D721Med (cell line): ENCODE measurements at regions not wholly inside any gene's neighbourhood (a gene's known extent, or its start where the extent isn't known, plus 50 kb on each side); places are given as distances from the start of the nearest gene placed in this dataset.

Experiments
- DNase-seq: peaks from one replicate; pipeline ENCODE4 v3.0.0; 2011; ENCODE audit warnings: low spot score; ENCODE audit not compliant: insufficient read length
- FAIRE-seq: peaks from 2 replicates; lab custom pipeline; 2011; peaks lifted over from hg19 to GRCh38; lab: Jason Lieb, UNC
- TF ChIP-seq, protein P1 (sequence below): IDR thresholded peaks from 2 replicates; pipeline ENCODE4 v1.5.1; 2012; ENCODE audit warnings: mild to moderate bottlenecking, control low read depth; ENCODE audit not compliant: insufficient read depth; ENCODE audit errors: missing control alignments

DNA sequence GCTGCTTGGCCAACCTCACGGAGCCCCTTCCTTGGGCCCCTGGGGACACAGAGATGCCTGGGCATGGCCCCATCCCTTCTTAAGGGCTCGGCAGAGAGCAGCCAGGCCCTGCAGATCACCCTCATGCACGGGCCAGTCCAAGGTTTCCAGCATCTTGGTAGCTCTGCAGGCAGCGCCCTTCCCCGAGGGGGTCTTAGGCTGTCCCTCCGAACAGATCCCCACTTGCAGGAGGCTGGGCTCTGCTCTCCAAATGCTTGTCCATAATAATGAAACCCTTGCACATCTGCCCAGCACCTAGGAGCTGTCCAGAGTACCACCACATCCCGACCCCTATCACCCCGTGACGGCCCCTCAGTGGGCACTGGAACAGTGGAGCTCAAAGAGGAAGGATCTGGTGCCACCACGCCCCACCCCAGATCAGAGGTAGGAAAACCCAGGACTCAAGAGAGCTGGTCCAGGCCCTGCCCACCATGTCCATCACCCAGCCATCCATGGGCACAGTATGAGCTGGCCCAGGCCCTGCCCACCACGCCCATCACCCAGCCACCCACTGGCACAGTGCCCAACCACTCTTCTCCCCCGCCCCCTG is 92.5 kb upstream of the PRR5 start:
- DNase-seq (no peak), FAIRE-seq (no peak)
- TF ChIP-seq, protein P1, sequence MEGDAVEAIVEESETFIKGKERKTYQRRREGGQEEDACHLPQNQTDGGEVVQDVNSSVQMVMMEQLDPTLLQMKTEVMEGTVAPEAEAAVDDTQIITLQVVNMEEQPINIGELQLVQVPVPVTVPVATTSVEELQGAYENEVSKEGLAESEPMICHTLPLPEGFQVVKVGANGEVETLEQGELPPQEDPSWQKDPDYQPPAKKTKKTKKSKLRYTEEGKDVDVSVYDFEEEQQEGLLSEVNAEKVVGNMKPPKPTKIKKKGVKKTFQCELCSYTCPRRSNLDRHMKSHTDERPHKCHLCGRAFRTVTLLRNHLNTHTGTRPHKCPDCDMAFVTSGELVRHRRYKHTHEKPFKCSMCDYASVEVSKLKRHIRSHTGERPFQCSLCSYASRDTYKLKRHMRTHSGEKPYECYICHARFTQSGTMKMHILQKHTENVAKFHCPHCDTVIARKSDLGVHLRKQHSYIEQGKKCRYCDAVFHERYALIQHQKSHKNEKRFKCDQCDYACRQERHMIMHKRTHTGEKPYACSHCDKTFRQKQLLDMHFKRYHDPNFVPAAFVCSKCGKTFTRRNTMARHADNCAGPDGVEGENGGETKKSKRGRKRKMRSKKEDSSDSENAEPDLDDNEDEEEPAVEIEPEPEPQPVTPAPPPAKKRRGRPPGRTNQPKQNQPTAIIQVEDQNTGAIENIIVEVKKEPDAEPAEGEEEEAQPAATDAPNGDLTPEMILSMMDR = no peak

DNA sequence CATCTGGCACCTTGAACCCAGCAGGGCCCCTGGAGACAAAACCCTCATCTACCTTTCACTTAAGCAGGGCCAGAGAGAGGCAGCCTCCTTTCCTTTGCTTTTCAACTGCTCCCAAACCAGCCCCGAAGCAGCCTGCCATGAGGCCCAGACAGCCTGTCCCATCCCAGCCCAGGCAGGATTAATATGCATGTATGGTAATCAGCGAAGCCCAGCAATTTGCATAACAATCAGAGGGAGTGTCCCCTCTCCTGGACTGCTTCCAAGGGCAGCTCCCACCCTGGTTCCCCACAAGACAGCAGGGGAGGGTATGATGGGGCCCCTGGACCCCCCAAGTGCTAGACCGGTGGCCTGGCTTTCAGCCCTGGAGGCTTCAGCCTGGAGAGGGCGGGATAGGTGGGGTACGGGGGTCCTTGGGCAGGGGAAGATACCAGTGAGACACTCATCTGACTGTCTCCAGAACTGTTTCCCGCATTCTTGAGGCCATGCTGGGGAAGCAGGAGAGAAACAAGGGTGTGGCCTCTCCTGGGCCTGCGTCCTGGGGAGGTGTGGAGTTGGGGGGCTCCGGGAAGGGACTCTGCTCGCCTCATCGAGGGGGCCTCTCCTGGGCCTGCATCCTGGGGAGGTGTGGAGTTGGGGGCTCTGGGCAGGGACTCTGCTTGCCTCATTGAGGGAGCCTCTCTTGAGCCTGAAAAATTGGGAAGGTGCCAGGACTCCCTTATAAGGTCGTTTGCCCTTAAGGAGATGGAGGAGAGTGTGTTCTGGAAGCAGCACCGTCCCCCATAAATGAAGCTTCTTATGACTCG is 93.2 kb upstream of the PRR5 start:
- no peak for DNase-seq
- TF ChIP-seq, protein P1 = no peak
- FAIRE-seq = no peak

DNA sequence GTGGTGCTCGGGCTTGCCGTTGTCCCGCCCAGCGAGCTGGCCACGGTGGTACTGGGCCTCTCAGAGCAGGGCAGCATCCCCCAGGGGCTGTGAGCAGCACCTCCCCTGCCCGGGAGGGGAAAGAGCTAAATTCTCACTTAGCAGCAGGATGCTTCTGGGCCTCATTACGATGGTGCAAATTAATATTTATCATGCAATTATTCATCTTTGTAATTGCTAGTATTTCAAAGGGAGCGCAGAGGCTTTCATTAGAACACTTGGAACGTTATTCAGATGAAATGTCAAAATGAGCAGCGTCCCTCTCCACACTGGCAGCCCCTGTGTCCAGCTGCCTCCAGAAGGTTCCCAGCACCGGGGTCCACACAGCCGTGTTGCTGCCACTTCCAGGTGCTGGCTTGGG is 95.9 kb upstream of the PRR5 start:
- DNase-seq (no peak), FAIRE-seq (no peak)
- TF ChIP-seq, protein P1 = no peak

DNA sequence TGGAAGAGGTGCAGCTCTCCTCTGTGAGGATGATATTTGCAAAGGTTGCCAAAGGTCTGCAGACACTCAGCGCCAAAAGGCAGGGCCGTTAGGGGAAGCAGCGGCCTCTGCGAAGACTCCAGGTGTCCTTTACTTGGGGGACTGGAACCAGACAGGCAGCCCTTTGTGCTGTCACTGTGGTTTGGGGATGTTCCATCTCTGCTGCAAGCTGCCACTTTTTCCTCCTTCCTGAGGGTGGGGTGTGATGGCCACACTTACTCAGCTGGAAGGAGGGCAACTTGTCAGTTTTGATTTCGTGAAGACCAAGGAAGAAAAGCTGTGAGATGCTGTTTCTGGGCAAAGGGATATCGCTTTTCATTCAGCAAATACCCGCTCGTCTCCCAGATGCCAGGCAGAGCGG is 96.5 kb upstream of the PRR5 start:
- FAIRE-seq = no peak
- no peak for DNase-seq
- TF ChIP-seq, protein P1 = no peak

DNA sequence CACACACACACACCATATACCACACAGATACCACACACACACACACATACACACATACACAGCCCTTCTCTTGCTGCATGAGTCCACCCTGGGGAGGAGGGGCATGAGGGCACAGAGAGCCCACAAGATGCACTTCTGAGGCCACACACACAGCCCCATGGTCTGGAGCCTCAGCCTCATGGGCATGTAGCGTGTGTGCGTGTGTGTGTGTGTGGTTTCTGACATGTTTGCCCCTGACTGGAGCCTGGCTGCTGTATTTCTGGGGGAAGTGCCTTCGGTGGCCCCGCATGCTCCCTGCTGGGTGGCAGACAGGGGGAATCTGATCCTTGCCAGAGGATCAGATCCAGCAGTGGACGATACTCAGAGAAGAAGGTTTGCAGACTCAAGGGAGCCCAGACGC is 97.0 kb upstream of the PRR5 start:
- no peak for FAIRE-seq
- no peak for DNase-seq
- TF ChIP-seq, protein P1 = no peak

DNA sequence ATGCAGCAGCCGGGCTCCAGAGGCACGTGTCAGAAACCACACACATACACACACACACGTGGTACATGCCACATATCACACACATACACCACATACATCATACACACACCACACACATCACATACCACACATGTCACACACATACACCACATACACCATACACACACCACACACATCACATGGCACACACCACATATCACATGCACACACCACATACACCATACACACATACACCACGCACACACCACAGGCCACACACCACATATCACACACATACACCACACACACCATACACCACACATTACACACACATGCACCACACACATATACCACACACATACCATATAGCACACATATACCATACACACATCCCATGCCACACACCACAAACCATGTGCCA is 97.5 kb upstream of the PRR5 start:
- FAIRE-seq = no peak
- TF ChIP-seq, protein P1 = no peak
- no peak for DNase-seq

DNA sequence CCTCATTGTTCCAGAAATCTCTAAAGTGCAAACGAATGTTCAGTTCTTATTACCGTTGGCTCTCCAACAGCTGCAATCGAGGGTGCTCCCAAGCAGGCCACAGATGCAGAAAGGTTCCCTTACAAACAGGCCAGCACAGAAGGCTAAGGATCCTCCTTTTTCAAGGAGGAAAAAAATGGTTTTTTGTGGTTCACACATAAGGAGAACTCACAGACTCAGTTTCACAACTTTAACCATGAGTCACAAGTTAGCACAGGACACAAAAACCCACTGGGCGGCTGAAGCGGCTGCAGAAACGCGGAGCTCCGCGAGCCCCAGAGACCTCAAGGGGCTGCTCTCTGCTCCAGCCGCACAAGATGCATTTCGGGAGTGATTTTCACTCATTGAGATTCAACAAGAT is 98.2 kb upstream of the PRR5 start:
- TF ChIP-seq, protein P1 = no peak
- FAIRE-seq = no peak
- DNase-seq = no peak
